ENCODE measurements at regions not wholly inside any gene's neighbourhood (a gene's known extent, or its start where the extent isn't known, plus 50 kb on each side); places are given as distances from the start of the nearest gene placed in this dataset.

DNA sequence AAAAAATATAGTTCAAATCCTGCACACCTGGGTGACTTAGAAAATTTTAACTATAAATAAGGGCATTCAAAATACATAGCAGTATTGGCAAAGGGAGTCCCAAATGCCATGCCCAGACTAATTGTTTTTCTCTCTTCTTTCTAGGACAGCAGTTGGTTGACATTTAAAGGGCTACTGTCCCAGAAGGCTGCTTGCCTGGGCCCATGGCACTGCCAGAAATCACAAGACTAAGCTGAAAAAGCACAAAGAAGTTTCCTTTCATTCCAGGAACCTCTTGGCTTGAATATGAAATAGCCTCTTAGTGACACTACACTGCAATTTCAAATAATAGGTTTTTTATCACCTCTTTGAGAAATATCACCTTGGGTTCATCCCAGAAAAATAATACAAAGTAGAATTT lies 388.9 kb upstream of the TRPC7 start:
- TF ChIP-seq, protein P1, sequence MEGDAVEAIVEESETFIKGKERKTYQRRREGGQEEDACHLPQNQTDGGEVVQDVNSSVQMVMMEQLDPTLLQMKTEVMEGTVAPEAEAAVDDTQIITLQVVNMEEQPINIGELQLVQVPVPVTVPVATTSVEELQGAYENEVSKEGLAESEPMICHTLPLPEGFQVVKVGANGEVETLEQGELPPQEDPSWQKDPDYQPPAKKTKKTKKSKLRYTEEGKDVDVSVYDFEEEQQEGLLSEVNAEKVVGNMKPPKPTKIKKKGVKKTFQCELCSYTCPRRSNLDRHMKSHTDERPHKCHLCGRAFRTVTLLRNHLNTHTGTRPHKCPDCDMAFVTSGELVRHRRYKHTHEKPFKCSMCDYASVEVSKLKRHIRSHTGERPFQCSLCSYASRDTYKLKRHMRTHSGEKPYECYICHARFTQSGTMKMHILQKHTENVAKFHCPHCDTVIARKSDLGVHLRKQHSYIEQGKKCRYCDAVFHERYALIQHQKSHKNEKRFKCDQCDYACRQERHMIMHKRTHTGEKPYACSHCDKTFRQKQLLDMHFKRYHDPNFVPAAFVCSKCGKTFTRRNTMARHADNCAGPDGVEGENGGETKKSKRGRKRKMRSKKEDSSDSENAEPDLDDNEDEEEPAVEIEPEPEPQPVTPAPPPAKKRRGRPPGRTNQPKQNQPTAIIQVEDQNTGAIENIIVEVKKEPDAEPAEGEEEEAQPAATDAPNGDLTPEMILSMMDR (IDR thresholded peaks at IDR 0.05): no peak
- no peak for TF ChIP-seq POLR2AphosphoS5 (IDR thresholded peaks at IDR 0.05)
